CD14-positive monocyte (primary cell): ENCODE measurements at regions not wholly inside any gene's neighbourhood (a gene's known extent, or its start where the extent isn't known, plus 50 kb on each side); places are given as distances from the start of the nearest gene placed in this dataset.

Source experiments
- DNase-seq, 3 donors: peaks; one replicate each; pipeline ENCODE4 v3.0.0-alpha.2; 2011 to 2022
- H2AFZ ChIP-seq: 2 replicates; pipeline ENCODE4 v1.6.0; 2012; ENCODE audit warnings: mild to moderate bottlenecking, low read depth, low read length, inconsistent platforms; ENCODE audit not compliant: insufficient read depth, poor library complexity, severe bottlenecking
- H3K27ac ChIP-seq, 2 donors: 1 replicate in 1 of 2; 2 replicates in 1 of 2; pipeline ENCODE4 v1.5.1; 2012 to 2013; ENCODE audit warnings: low read length in 2 of 2, control low read depth in 1 of 2, inconsistent platforms in 1 of 2, low read depth in 1 of 2, mild to moderate bottlenecking in 1 of 2
- H3K27me3 ChIP-seq, 2 donors: one replicate each; pipeline versions ENCODE4 v1.6.0 to v1.6.1; 2011 to 2013; ENCODE audit warnings: low read length in 2 of 2; ENCODE audit not compliant: control insufficient read depth in 2 of 2, insufficient read depth in 2 of 2
- H3K36me3 ChIP-seq, 2 donors: replicated peaks in 1 of 2; 1 replicate in 1 of 2; 2 replicates in 1 of 2; pipeline versions ENCODE4 v1.5.1 to v1.6.1; 2012 to 2013; ENCODE audit warnings: low read length in 2 of 2, control low read depth in 1 of 2, inconsistent platforms in 1 of 2, mild to moderate bottlenecking in 1 of 2; ENCODE audit not compliant: insufficient read depth in 2 of 2, control insufficient read depth in 1 of 2
- H3K4me1 ChIP-seq, 2 donors: 1 replicate in 1 of 2; 2 replicates in 1 of 2; pipeline versions ENCODE4 v1.5.1 to v1.6.1; 2012 to 2013; ENCODE audit warnings: low read length in 2 of 2, control low read depth in 1 of 2, inconsistent platforms in 1 of 2, mild to moderate bottlenecking in 1 of 2, moderate library complexity in 1 of 2; ENCODE audit not compliant: insufficient read depth in 2 of 2, control insufficient read depth in 1 of 2
- H3K4me2 ChIP-seq: replicated peaks from 2 replicates; pipeline ENCODE3; 2012; ENCODE audit warnings: low read length, moderate library complexity, mild to moderate bottlenecking; ENCODE audit not compliant: poor library complexity, severe bottlenecking; ENCODE audit errors: extremely low read depth
- H3K4me3 ChIP-seq, 3 experiments: fragments of 200-600 bp in 1 of 3; sonication (generic) in 1 of 3; replicated peaks in 1 of 3; 1 replicate in 2 of 3; 2 replicates in 1 of 3; pipeline ENCODE4 v1.5.1; 2011 to 2013; ENCODE audit warnings: low read length in 3 of 3, mild to moderate bottlenecking in 3 of 3, control low read depth in 2 of 3, low read depth in 2 of 3, inconsistent platforms in 1 of 3, moderate library complexity in 1 of 3
- H3K79me2 ChIP-seq: 2 replicates; pipeline ENCODE4 v1.6.0; 2012; ENCODE audit warnings: mild to moderate bottlenecking, control low read depth, inconsistent platforms, low read length, moderate library complexity; ENCODE audit not compliant: insufficient read depth
- H3K9ac ChIP-seq: 2 replicates; pipeline ENCODE4 v1.6.0; 2017; ENCODE audit warnings: low read length, mild to moderate bottlenecking; ENCODE audit not compliant: insufficient read depth, poor library complexity, severe bottlenecking
- H3K9me3 ChIP-seq, 2 donors: replicated peaks in 1 of 2; 1 replicate in 1 of 2; 2 replicates in 1 of 2; pipeline versions ENCODE4 v1.5.1 to v1.6.1; 2012 to 2013; ENCODE audit warnings: low read length in 2 of 2, control low read depth in 1 of 2; ENCODE audit not compliant: control insufficient read depth in 1 of 2, insufficient read depth in 1 of 2
- H4K20me1 ChIP-seq: 2 replicates; pipeline ENCODE4 v1.6.0; 2012; ENCODE audit warnings: mild to moderate bottlenecking, low read length, control low read depth, moderate library complexity; ENCODE audit not compliant: insufficient read depth
- H3K27ac Mint-ChIP-seq, 7 donors: one replicate each; pipeline ENCODE4 v1.8.0; 2020; ENCODE audit warnings: mild to moderate bottlenecking in 7 of 7, mixed read lengths in 7 of 7, moderate library complexity in 6 of 7, inconsistent platforms in 2 of 7
- H3K27me3 Mint-ChIP-seq, 3 donors: one replicate each; pipeline ENCODE4 v1.8.0; 2021 to 2022; ENCODE audit warnings: low read depth in 3 of 3, mild to moderate bottlenecking in 3 of 3, mixed read lengths in 3 of 3, moderate library complexity in 3 of 3, inconsistent platforms in 1 of 3
- H3K36me3 Mint-ChIP-seq, 2 donors: one replicate each; pipeline ENCODE4 v1.8.0; 2020; ENCODE audit warnings: mixed read lengths in 2 of 2, inconsistent platforms in 1 of 2, mild to moderate bottlenecking in 1 of 2
- H3K4me1 Mint-ChIP-seq: one replicate; pipeline ENCODE4 v1.8.0; 2020; ENCODE audit warnings: mild to moderate bottlenecking, mixed read lengths
- H3K4me3 Mint-ChIP-seq, 2 donors: one replicate each; pipeline ENCODE4 v1.8.0; 2020; ENCODE audit warnings: mild to moderate bottlenecking in 2 of 2, mixed read lengths in 2 of 2, moderate library complexity in 1 of 2
- H3K9me3 Mint-ChIP-seq, 7 donors: one replicate each; pipeline ENCODE4 v1.8.0; 2020 to 2022; ENCODE audit warnings: mixed read lengths in 7 of 7, mild to moderate bottlenecking in 6 of 7, moderate library complexity in 6 of 7, inconsistent platforms in 2 of 7
- WGBS: methylation state at CpG from one replicate; pipeline ENCODE4 v1.1.5; 2013; ENCODE audit warnings: missing lambda C conversion rate; ENCODE audit not compliant: insufficient coverage; 5-methylcytosine and 5-hydroxymethylcytosine counted together
- intact Hi-C, 2 donors: fragments of 100-400 bp; cut with micrococcal nuclease; formaldehyde crosslinking; loops; one replicate each; pipeline versions ENCODE4 v1.15.0 to v1.15.1; 2023
- TF ChIP-seq, protein P1 (sequence below): fragments of 200-600 bp; IDR thresholded peaks from one replicate; pipeline ENCODE4 v1.8.0; 2022; ENCODE audit warnings: antibody characterized with exemption, mild to moderate bottlenecking

DNA sequence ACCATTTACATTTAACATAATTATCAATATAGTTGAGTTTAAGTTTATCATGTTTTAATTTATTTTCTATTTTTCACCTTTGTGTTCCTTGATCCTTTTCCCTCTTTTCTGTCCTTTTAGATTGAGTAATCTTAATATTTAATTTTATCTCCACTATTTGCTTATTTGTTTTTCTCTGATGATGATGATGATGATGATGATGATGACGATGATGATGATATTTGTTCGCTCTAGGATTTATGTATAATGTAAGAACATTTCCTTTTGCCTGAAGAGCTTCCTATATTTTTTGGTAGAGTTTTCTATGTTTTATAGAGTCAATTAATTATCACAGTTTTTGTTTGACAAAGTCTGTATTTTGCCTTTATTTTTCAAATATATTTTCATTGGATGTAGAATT, 104.2 kb downstream of the GLRX3 start:
- intact Hi-C loops: no loop called here
- H3K4me3 ChIP-seq: no peak overlapping the region
- H3K36me3 Mint-ChIP-seq: no peaks in the 10 kb centered on the region

DNA sequence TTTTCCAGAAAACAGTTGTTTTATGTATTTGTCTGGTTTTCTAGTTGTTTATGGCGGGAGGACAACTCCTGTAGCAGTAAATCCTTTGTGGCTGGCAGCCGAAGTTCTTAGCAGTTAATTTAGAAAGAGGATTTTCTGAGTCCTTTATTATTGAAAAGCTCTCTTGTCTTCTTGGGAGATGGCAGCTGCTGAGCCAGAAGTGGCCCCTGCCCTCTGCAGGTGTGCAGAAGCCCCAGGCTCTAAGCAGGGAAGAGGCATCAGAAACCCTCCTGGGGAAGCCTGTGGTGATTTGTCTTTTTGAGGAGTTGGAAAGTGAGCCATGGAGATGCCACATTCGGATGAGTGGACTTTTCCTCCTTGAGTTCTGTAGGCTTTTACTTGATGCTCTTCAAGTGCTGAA, 106.3 kb downstream of the GLRX3 start:
- intact Hi-C loops: no loop called here
- H3K4me1 Mint-ChIP-seq: peaks cover 16% of the 10 kb centered on the region

More for the DNA sequence above, 104.2 kb downstream of the GLRX3 start:
- Histone ChIP-seq H3K9ac (no peak overlapping the region), H2AFZ (no peak overlapping the region), H4K20me1 (no peaks in the 10 kb centered on the region), H3K36me3 (no peaks in the 10 kb centered on the region), H3K4me2 (no peak overlapping the region), H3K27ac (no peak overlapping the region), H3K9me3 (peaks cover 29 to 35% of the 10 kb centered on the region in 2 donors), H3K79me2 (no peaks in the 10 kb centered on the region), H3K27me3 (peaks cover 16 to 39% of the 10 kb centered on the region in 2 donors), H3K4me1 (peaks cover 0 to 12% of the 10 kb centered on the region in 2 donors)
- Mint-ChIP-seq H3K4me1 (peaks cover 16% of the 10 kb centered on the region), H3K4me3 (peak overlapping the region in 1 of 2 donors; percentile 56), H3K9me3 (peaks cover 17 to 43% (median 33%) of the 10 kb centered on the region in 7 donors), H3K27me3 (peaks cover 29 to 56% (median 31%) of the 10 kb centered on the region in 3 donors), H3K27ac (no peak overlapping the region)
- WGBS: no CpG with 5 or more reads among the region's 2 CpGs
- TF ChIP-seq, protein P1, sequence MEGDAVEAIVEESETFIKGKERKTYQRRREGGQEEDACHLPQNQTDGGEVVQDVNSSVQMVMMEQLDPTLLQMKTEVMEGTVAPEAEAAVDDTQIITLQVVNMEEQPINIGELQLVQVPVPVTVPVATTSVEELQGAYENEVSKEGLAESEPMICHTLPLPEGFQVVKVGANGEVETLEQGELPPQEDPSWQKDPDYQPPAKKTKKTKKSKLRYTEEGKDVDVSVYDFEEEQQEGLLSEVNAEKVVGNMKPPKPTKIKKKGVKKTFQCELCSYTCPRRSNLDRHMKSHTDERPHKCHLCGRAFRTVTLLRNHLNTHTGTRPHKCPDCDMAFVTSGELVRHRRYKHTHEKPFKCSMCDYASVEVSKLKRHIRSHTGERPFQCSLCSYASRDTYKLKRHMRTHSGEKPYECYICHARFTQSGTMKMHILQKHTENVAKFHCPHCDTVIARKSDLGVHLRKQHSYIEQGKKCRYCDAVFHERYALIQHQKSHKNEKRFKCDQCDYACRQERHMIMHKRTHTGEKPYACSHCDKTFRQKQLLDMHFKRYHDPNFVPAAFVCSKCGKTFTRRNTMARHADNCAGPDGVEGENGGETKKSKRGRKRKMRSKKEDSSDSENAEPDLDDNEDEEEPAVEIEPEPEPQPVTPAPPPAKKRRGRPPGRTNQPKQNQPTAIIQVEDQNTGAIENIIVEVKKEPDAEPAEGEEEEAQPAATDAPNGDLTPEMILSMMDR: no peak
- no peak for DNase-seq

More for the DNA sequence above, 106.3 kb downstream of the GLRX3 start:
- H3K4me1 ChIP-seq: peaks cover 0 to 12% of the 10 kb centered on the region in 2 donors
- no peaks in the 10 kb centered on the region for H3K36me3 ChIP-seq
- no peak overlapping the region for H3K27ac Mint-ChIP-seq
- H3K79me2 ChIP-seq: no peaks in the 10 kb centered on the region
- H4K20me1 ChIP-seq: no peaks in the 10 kb centered on the region
- H3K27me3 Mint-ChIP-seq: peaks cover 28 to 56% (median 33%) of the 10 kb centered on the region in 3 donors
- 40% methylated on average over 1 of the region's 3 CpGs for WGBS
- H3K4me3 ChIP-seq: no peak overlapping the region
- no peak overlapping the region for H2AFZ ChIP-seq
- no peak overlapping the region for H3K27ac ChIP-seq
- H3K4me2 ChIP-seq: no peak overlapping the region
- H3K36me3 Mint-ChIP-seq: no peaks in the 10 kb centered on the region
- TF ChIP-seq, protein P1: no peak
- H3K9me3 ChIP-seq: peaks cover 34 to 48% of the 10 kb centered on the region in 2 donors
- H3K4me3 Mint-ChIP-seq: peak overlapping the region in 1 of 2 donors; percentile 36
- peaks cover 24 to 56% (median 40%) of the 10 kb centered on the region in 7 donors for H3K9me3 Mint-ChIP-seq
- DNase-seq: no peak
- peaks cover 14 to 41% of the 10 kb centered on the region in 2 donors for H3K27me3 ChIP-seq
- no peak overlapping the region for H3K9ac ChIP-seq
